Breast epithelium (tissue), 3 donors: ENCODE measurements at regions not wholly inside any gene's neighbourhood (a gene's known extent, or its start where the extent isn't known, plus 50 kb on each side); places are given as distances from the start of the nearest gene placed in this dataset.

ENCODE experiments used
- CTCF ChIP-seq, 3 donors: fragments of 450-650 bp; IDR thresholded peaks; one replicate each; pipeline ENCODE4 v1.5.1; 2016 to 2017; ENCODE audit warnings: antibody characterized with exemption in 3 of 3, mild to moderate bottlenecking in 3 of 3, moderate library complexity in 3 of 3
- POLR2A ChIP-seq: fragments of 450-650 bp; IDR thresholded peaks from one replicate; pipeline ENCODE4 v1.6.1; 2016; ENCODE audit warnings: antibody characterized with exemption, mild to moderate bottlenecking, moderate library complexity
- POLR2AphosphoS5 ChIP-seq, 3 donors: sonication (generic); formaldehyde crosslinking; IDR thresholded peaks; one replicate each; pipeline ENCODE4 v1.6.1; 2017; ENCODE audit warnings: antibody characterized with exemption in 3 of 3

GRCh38 chr11:79829891-79830290 lies 389.1 kb upstream of the TENM4 start:
- no peak for TF ChIP-seq CTCF (IDR thresholded peaks at IDR 0.05)
- no peak for TF ChIP-seq POLR2A
- TF ChIP-seq POLR2AphosphoS5 (IDR thresholded peaks at IDR 0.05) = no peak
